CD4-positive, alpha-beta T cell (primary cell): ENCODE measurements at regions not wholly inside any gene's neighbourhood (a gene's known extent, or its start where the extent isn't known, plus 50 kb on each side); places are given as distances from the start of the nearest gene placed in this dataset.

Experiments used
- ATAC-seq: fragments of 200-7000 bp; cut with Tn5 transposase; one replicate; pipeline ENCODE4 v1.10.0; 2022; ENCODE audit warnings: mild to moderate bottlenecking; ENCODE audit not compliant: poor library complexity
- CTCF ChIA-PET: fragments of 350-600 bp; sonication (Branson Sonifier 250); formaldehyde crosslinking; loops from one replicate; lab custom pipeline; 2021; ENCODE audit warnings: antibody characterized with exemption, inconsistent platforms; lab: Charles Lee
- POLR2A ChIA-PET: fragments of 350-600 bp; sonication (Branson Sonifier 250); formaldehyde crosslinking; loops from one replicate; lab custom pipeline; 2021; ENCODE audit warnings: antibody characterized with exemption, inconsistent platforms; lab: Charles Lee
- DNase-seq, 14 experiments: peaks; one replicate each; pipeline ENCODE4 v3.0.0-alpha.2; 2013 to 2020; ENCODE audit warnings: mixed read lengths in 2 of 14
- H3K27ac ChIP-seq, 2 donors: one replicate each; pipeline versions ENCODE4 v1.5.1 to v1.7.0; 2013; ENCODE audit warnings: low read length in 2 of 2, low read depth in 1 of 2, mild to moderate bottlenecking in 1 of 2
- H3K27me3 ChIP-seq, 2 experiments: 1 replicate in 1 of 2; 2 replicates in 1 of 2; pipeline versions ENCODE4 v1.6.1 to v1.7.0; 2013; ENCODE audit warnings: low read length in 2 of 2, control low read depth in 1 of 2, mild to moderate bottlenecking in 1 of 2, moderate library complexity in 1 of 2; ENCODE audit not compliant: insufficient read depth in 2 of 2, control insufficient read depth in 1 of 2
- H3K36me3 ChIP-seq: one replicate; pipeline ENCODE4 v1.6.1; 2013; ENCODE audit warnings: low read length, control low read depth; ENCODE audit not compliant: insufficient read depth
- H3K4me1 ChIP-seq: one replicate; pipeline ENCODE4 v1.6.1; 2013; ENCODE audit warnings: low read length, control low read depth; ENCODE audit not compliant: insufficient read depth
- H3K4me3 ChIP-seq: one replicate; pipeline ENCODE4 v1.5.1; 2013; ENCODE audit warnings: mild to moderate bottlenecking, low read length, moderate library complexity
- H3K9me3 ChIP-seq, 2 experiments: 1 replicate in 1 of 2; 2 replicates in 1 of 2; pipeline versions ENCODE4 v1.6.1 to v1.7.0; 2013; ENCODE audit warnings: low read length in 2 of 2, mild to moderate bottlenecking in 2 of 2, control low read depth in 1 of 2, moderate library complexity in 1 of 2; ENCODE audit not compliant: control insufficient read depth in 1 of 2, insufficient read depth in 1 of 2
- H3K27ac Mint-ChIP-seq: one replicate; pipeline ENCODE4 v1.8.0; 2020; ENCODE audit warnings: mixed read lengths
- H3K27me3 Mint-ChIP-seq: one replicate; pipeline ENCODE4 v1.8.0; 2021; ENCODE audit warnings: mixed read lengths
- H3K36me3 Mint-ChIP-seq: one replicate; pipeline ENCODE4 v1.8.0; 2021; ENCODE audit warnings: low read depth, mixed read lengths
- H3K4me1 Mint-ChIP-seq: one replicate; pipeline ENCODE4 v1.8.0; 2021; ENCODE audit warnings: low read depth, mixed read lengths
- H3K4me3 Mint-ChIP-seq: one replicate; pipeline ENCODE4 v1.8.0; 2020; ENCODE audit warnings: mild to moderate bottlenecking, mixed read lengths
- H3K9me3 Mint-ChIP-seq: one replicate; pipeline ENCODE4 v1.8.0; 2020; ENCODE audit warnings: mixed read lengths
- CTCF ChIP-seq: fragments of 200-600 bp; IDR thresholded peaks from one replicate; pipeline ENCODE4 v1.8.0; 2022; ENCODE audit warnings: antibody characterized with exemption, mild to moderate bottlenecking
- intact Hi-C, 2 experiments: fragments of 100-400 bp; cut with DNase I in 1 of 2; cut with micrococcal nuclease in 1 of 2; formaldehyde crosslinking; loops; one replicate each; pipeline versions ENCODE4 v1.15.1 to v1.9.0; 2023 to 2025; cut with DNase I, micrococcal nuclease

DNA sequence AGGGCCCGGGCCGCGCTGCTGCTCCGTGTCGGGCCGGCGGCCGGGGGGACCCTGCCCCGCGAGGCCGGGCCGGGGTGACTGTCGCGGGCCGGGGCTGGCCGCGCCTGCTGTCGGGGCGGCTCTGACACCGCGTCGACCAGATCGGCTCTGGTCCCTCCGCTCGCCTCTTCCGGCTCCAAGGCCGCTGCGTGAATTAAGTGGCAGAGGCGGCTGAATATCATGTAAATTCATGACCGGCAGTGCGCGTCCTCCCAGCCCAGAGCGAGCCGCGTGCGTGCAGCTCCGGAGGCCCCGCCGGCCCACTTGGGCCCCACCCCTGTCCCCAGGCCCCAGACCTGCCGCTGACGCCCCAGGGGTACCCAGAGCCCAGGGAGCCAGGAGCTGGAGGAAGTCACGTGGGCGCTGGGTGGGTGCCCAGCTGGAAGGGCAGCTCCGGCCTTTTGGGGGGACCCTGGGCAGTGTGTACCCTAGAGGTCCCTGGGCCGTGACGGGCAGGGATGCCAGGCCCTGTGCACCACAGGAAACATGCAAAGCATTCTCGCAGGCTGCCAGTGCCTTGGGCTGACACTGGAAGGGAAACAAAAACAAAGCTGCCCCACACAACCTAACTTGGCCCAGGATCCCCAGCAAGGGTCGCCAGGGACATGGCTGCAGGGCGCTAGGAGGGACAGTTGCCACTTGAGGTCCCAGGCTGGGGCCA lies 584.0 kb upstream of the MKI67 start:
- Histone ChIP-seq H3K36me3 (no peaks in the 10 kb centered on the region), H3K27ac (no peak overlapping the region), H3K4me1 (no peaks in the 10 kb centered on the region), H3K9me3 (peaks cover 0 to 21% of the 10 kb centered on the region in 2 experiments), H3K4me3 (no peak overlapping the region), H3K27me3 (peaks cover 5 to 16% of the 10 kb centered on the region in 2 experiments)
- Mint-ChIP-seq H3K9me3 (no peaks in the 10 kb centered on the region), H3K27me3 (peaks cover 33% of the 10 kb centered on the region), H3K4me1 (no peaks in the 10 kb centered on the region), H3K27ac (no peak overlapping the region), H3K4me3 (no peak overlapping the region), H3K36me3 (no peaks in the 10 kb centered on the region)
- no peak for TF ChIP-seq CTCF
- DNase-seq (no peak), ATAC-seq (no peak)
- ChIA-PET CTCF (no interaction called here), POLR2A (no interaction called here)
- intact Hi-C loops, result no loop called here

DNA sequence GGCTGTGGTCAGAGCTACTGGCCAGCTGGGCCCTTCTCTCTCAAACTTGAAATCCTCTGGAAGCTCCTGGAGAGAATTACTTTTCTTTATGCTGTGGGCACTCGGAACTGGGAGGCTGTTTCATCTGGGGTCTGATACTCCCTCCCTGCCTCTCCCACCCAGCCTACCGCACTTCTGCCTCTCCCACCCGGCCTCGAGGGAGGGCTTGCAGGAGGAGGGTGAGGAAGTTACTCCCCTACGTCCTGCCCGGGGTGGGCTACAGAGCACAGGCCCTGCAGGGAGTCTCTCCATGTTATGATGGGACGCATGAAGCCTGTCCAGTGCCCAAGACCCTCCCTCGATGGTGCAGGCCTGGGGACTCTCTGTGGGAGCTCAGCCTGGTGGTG lies 584.6 kb upstream of the MKI67 start:
- Histone ChIP-seq H3K27me3 (peaks cover 5 to 16% of the 10 kb centered on the region in 2 experiments), H3K9me3 (peaks cover 0 to 26% of the 10 kb centered on the region in 2 experiments), H3K27ac (no peak overlapping the region), H3K36me3 (no peaks in the 10 kb centered on the region), H3K4me1 (no peaks in the 10 kb centered on the region), H3K4me3 (no peak overlapping the region)
- no peaks in the 10 kb centered on the region for H3K4me1 Mint-ChIP-seq
- intact Hi-C loops, result no loop called here
- no peak overlapping the region for H3K27ac Mint-ChIP-seq
- no peak overlapping the region for H3K4me3 Mint-ChIP-seq
- POLR2A ChIA-PET, result no interaction called here
- ATAC-seq, result no peak
- H3K9me3 Mint-ChIP-seq, result no peaks in the 10 kb centered on the region
- no peak for TF ChIP-seq CTCF
- H3K36me3 Mint-ChIP-seq, result no peaks in the 10 kb centered on the region
- peaks cover 33% of the 10 kb centered on the region for H3K27me3 Mint-ChIP-seq
- no peak for DNase-seq
- CTCF ChIA-PET, result no interaction called here

- Histone ChIP-seq H3K27me3 (peaks cover 5 to 16% of the 10 kb centered on the region in 2 experiments), H3K4me3 (no peak overlapping the region), H3K36me3 (no peaks in the 10 kb centered on the region), H3K9me3 (peaks cover 0 to 36% of the 10 kb centered on the region in 2 experiments), H3K4me1 (no peaks in the 10 kb centered on the region), H3K27ac (no peak overlapping the region)
- intact Hi-C loops, result no loop called here
- POLR2A ChIA-PET, result no interaction called here
- H3K9me3 Mint-ChIP-seq, result no peaks in the 10 kb centered on the region
- H3K36me3 Mint-ChIP-seq, result no peaks in the 10 kb centered on the region
- H3K4me3 Mint-ChIP-seq, result no peak overlapping the region
- ATAC-seq, result no peak
- no peaks in the 10 kb centered on the region for H3K4me1 Mint-ChIP-seq
- CTCF ChIA-PET, result no interaction called here
- no peak overlapping the region for H3K27ac Mint-ChIP-seq
- no peak for DNase-seq
- no peak for TF ChIP-seq CTCF
- peaks cover 33% of the 10 kb centered on the region for H3K27me3 Mint-ChIP-seq
These were observed 585.6 kb upstream of the MKI67 start for GRCh38 chr10:128711806-128712205.
